ENCODE measurements at regions not wholly inside any gene's neighbourhood (a gene's known extent, or its start where the extent isn't known, plus 50 kb on each side); places are given as distances from the start of the nearest gene placed in this dataset.

DNA sequence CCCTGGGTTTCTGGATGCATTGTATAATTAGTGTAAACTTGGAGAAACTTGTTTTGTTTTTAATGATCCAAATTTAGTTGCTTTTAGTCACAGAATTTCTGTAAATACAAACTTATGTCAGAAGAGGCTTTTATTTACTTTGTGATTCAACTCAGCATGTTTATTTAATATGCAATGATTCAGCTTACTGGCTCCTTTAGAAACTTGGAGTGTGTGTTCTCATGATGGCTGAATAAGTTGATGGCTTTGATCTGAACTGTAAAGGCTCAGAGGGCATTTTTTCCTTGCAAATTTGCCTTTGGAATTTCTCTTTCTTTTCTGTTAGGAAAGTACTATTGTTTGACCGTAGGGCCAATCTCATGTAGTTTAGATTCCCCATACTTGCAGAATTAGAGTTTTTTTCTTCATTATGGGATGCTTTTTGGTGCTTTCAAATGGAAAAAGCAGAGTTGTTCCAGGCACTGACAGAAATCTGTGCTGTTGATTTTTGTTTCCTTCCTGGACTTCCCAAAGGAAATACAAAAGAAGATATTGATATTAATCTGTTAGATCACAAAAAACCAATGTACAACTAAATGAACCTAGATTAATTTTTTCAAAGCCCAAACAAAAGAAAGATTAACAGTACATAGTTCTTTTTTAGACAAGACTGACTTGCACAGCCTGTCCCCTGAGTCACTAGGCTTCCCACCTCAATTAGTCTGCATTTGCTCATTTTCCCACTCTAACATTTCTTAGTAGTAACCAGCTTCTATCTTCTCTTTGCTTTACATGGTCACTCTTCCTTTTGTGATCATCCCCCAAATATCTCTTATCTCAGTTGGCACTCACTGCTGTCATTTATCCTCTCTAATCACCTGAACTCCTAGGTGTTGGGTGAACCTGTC lies 96.8 kb upstream of the AGR3 start:
- peak; percentile 55 for DNase-seq (ENCODE audit: low read depth)

DNA sequence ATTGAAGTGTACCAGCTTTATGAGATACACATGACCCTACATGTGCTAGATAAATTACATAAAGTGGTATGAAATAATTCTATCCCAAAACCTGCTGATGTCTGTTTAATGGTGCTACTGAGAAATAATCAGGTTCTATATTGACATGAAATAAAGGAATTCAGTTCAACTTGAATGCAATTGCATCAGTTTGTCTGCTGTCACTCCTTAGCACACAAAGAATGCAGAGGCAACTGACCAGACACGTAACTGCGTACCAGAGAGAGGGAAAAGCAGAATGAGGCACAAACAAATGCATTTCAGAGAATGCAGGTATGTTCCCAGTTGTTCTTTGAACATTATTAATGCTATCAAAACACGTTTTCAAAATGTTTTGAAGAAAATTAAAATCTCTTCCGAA lies 98.8 kb upstream of the AGR3 start:
- no peak for DNase-seq (ENCODE audit: low read depth)

DNA sequence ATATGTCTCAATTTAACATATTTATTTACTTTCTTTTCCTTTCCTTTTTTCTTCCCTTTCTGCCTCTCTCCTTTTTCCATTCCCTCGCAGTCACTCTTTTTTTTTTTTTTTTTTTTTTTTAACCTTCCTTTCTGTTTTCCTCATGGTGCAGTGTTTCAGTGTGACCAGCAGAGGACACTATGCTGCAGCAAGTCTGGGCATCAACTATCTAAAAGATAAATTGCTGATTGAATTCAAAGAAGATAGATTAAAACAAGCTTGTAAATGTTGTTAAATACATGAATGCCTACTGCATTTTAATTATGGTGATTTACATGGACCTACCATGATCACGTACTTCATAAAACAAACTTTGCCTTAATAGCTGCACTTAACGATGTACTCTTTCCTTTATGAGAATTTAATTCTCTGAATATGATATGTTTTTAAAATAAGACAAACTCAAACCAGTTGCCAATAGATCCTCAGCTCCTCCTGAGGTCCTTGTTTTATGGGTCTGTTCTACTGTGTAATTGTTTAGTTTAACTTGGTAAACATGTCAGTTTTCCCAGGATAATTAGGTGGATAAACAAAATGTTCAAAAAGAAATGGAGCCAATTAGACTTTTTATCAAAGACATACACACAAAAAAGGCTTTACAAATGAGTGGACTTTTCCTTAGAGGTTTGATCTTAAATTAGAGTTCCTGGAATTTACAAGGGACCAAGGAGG lies 101.0 kb upstream of the AGR3 start:
- DNase-seq (ENCODE audit: low read depth): peak; percentile 53

DNA sequence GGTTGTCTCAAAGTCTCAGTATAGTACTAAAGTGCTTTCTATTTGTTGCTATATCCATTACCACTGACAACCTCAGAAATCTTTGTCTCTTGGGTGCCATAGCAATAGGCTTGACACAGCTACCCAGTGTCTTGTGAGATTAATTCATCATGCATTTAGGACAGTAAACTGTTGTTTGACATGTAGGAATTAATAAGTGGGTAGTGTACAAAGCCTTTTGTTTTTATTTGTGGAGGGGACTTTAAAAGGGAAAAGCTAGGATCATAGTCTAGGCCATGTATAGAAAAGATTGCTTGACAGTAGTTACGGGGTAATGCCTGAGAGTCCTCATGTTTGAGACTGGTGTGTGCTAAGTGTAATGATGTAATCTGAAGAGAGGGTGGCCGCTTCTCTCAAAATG lies 102.6 kb upstream of the AGR3 start:
- no peak for DNase-seq (ENCODE audit: low read depth)

DNA sequence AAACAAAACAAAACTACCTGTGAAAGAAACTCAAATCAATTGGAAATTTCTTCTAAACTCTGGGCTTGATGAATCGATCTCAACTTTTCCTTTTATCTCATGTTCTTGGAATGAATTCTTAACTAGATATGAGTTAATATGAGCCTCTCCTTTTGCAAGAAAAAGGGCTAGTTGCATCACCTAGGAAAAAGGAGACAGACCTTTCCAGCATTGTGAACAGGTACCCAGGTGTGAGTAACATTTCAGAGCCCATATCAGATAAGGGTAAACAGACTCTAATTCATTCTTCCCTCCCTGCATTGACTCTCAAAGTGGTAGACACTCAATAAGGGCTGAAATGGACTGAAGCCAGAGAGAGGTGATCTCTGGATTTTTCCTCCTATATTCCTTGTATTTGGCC lies 103.8 kb upstream of the AGR3 start:
- no peak for DNase-seq (ENCODE audit: low read depth)

DNA sequence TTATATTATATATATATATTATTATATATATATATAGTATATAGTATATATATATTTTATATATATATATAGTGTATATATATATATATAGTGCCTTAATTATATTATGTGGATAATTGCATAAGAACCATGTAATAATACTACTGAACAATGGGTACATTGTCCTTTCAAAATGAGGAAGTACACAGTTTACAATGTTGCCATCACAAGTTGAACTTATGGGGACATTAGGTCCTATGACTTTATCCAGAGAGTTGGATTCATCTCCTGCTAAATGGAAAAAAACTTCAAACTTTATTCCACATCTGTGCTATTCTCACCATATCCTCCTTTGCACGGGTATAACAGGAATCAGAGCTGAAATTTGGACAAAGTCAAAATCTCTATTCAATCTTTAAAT lies 105.0 kb upstream of the AGR3 start:
- no peak for DNase-seq (ENCODE audit: low read depth)

DNA sequence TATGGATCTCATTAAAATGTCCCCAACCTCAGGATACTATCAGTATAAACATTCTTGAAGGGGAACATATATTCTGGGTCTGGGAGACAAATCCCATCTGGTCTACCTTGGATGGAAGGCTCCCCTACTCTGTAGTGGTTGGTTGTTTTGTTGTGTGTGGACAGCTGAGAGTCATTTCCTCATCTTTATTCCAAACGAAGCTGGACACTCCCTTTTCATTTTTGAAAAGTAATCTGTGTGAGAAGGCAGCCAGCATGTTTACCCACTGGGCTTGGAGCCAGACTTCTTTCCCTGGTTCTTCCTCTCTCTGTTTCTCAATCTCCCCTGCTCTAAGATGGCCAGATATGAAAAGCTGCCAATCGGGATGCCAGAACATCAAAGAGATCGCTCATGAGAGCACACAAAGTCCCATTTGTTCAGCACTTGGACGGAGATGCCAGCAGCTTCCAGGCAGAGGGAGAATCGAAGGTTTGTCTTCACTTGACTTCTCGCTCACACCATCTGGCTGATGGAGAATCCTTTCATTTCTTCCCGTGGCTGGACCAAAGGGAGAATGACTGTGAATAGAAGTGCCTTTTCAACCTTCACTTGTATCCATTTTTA lies 108.1 kb upstream of the AGR3 start:
- peak; percentile 89 for DNase-seq (ENCODE audit: low read depth)

DNA sequence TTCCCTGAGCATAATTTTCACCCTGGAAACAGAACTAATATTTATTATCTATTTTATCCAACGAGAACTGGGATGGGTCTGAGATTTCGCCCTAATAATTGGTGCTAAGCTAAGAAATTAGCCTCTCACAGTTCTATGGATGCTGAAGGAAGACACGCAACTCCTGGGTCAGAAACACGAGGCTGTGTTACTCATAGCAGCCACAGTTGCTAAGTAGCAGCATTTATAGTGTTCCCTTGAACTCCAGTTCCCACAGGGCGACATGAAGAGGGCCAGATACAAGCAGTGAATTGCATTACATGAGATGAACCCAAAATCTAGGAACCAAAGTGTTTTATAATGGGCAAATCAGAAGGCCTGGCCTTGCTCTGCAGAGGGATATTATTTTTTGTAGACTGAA lies 109.8 kb upstream of the AGR3 start:
- no peak for DNase-seq (ENCODE audit: low read depth)

DNA sequence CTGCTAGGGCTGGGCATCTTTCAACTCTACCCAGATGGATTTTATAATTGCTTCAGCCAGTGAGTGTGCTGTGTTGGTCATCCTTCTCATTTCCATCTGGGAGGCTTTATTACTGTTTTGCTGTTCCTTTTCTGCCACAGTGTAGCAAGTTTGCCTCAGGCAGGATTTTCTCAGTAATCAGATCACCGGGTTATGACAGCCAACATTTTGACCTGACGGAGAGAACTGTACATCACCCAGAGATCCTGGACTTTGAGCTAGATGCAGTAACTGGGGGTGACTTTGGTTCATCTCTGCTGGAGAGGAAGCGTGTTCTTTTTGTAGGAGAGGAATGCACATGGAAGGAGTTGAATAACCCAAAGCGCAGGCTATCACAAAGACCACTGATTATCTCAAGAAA lies 111.8 kb upstream of the AGR3 start:
- no peak for DNase-seq (ENCODE audit: low read depth)

DNA sequence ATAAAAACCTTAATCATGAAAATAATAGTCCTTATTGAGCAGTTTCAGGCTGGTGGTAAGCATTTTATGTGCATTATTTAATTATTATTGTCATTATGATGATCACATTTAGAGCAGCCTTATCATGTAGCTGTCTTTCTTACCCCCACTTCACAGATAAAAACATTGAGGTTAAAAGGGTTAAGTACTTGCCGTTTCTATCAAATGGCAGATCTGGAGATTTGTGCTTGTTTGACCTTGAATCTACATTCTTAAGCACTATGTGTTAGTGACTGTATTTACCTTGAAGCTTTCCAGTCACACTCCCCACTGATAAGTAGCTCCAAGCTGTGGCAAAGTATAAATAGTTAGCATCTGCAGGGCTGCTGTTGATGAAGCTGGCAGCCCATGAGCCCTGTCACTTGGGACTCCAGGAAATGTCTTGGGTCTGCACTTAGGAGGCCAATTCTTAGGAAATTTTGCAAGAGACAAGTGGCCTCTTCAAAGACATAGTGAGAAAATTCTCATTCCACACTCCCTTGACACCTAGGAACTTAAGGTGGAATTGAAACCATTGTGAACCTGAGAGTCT lies 116.8 kb upstream of the AGR3 start:
- DNase-seq (ENCODE audit: low read depth): no peak

DNA sequence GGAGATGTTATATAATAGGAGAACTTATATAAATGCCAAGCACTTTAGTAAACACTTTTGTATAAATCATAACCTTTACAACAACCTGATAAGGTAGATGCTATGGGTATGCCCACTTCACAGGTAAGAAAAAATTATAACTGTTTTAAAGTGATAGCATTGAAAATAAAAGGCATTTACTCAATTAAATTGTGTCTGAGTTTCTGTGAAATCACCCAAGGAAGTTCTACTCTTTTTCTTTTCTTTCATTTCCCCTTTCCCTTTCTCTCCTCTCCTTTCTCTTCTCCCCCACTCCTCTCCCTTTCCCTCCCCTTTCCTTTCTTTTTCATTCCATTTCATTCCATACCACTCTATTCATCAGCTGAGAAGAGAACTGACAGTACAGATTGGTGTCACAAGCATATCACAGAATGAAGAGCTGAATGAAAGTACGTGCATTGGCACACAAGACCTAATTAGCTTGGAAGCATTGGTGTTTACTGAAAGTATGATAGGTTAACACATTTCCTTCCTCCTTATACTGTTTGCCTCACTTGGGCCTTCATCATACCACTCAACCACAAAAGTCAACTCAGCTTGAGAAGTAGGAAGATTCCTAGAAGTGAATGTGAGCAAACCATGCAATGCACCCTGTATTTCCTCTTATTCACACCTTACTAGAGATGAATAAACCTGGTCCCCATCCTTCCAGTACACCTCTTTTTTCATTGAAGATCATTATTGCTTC lies 117.9 kb upstream of the AGR3 start:
- DNase-seq (ENCODE audit: low read depth): no peak

DNA sequence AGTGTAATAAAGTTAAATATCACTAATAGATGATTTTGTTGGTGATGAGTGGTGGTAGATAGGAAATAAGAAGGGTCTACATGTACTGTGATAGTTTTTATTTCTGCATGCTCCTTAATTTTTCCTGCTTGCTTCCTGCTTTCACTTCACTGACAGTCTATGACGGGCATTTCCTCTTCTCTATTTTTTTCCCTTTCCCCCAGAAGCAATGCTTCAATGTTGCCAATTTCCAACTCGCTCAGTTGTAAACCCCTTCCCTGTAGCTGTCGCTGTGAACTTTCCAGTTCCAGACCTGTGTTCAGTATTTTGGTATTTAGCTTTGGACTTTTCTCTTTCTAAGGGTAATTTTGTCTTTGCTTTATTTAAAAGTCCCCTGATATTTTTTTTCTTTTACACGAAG lies 123.5 kb upstream of the AGR3 start:
- DNase-seq (ENCODE audit: low read depth): no peak

DNA sequence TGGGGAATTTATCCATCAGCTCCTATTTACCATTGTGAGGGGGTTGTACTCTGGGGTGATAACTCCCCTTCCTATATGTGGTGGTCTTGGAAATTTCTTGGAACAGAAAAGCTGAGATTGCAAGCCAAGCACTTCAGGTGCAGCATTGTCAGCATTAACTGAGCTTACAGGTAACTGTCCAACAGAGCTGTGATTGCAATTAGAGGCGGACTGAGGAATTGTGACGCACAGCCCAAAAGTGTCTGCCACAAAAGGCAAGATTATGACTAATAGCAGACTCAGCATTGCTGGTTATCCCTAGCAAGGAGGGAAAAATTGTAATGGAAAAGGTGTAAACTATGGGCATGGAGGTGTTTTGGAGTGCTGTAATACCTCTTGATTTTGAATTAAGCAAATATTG lies 126.1 kb upstream of the AGR3 start:
- peak; percentile 44 for DNase-seq (ENCODE audit: low read depth)

DNA sequence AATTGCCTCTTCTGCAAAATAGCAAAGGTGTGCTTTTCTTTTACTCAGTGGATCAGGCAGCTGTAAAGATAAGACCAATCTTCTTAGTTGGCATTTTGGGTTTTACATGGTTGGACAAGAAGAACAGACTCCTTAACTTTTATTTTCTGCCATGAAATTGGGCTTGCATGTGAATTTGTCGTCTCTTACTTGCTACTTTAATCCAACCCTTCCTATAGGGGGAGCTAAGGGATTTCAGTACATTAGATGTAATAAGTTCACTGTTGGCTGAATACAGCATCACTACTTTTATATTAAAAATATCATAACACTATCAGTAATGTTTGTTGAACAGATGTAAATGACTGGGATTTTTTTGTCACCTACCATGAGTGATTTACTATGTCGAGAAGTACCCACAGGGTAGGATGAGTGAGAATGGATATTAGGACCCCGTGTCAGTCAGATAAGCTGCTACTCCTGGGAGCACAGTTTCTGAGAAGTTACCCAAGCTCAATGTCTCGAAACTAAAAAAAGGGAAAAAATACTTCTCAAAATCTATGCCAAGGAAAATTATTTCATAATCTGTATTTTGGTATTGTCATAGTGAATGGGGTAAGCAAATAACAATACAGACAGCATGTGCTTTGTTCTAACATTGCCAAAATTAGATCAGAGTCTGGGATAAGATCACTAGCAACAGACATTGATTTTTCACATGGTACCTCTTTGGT lies 127.4 kb upstream of the AGR3 start:
- DNase-seq (ENCODE audit: low read depth): no peak

DNA sequence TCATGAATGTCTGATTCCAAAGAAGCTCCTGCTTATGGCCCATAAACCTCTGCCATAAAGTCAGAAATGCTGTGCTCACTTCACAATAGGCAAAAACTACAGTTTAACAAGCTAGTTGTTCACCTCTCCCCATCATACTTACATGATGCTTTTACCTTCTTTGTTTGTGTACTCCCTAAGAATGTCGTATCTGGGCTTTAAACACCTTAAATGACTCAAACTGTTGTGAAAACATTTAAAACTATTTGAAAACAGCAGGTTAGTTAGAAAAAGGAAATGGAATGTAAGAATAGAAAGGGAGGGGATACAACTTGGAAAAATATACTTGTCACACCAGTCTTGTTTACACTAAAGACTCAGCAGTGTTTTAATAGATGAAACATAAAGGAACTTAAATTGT lies 128.2 kb upstream of the AGR3 start:
- DNase-seq (ENCODE audit: low read depth): no peak

DNA sequence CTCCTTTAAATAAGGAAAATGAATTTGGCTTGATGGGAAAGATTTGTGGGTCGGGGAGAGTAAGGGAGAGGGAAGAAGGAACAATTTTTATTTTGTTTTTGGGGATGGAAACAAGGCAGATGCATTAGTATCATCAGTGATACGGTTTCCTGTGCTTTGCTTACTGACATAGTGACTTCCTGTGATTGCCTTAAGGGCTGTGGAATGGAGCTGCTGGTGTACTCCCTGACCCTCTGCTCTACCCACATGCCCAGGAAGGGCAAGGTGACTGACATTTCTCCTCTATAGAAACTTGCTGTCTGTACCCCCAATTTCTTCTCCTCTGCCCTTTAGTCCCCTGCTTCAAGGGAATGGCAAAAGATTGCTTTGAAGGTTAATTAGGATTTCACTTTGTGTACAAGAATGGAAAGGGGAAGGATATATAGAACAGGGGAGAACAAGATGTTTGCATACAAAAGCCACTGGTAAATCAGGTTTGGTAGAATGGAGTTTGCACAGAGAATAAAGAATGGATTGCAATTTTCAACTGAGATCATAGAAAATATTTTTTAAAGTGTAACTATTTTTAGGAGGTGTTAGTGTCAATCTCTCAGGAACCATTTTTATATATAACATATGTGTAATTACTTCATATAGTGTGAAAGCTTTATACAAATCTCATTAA lies 129.0 kb upstream of the AGR3 start:
- no peak for DNase-seq (ENCODE audit: low read depth)

DNA sequence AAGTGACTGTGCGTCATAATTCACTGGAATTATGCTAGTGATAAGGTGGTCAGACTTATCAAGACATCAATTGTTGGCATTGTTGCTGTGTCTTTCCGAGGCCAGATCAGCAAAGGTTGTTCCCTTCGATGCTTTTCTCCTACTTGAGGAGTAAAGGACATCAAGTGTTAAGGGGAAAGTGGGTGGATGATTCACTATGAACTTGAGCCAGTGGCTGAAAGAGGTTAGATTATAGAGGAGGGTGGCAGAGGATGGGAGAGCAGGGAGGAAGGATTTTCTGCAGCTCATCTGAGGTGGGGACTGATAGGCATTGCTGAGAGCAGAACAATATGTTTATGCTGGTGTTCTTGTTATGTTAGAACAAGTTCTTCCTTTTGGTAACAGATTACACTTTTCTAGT lies 131.4 kb upstream of the AGR3 start:
- no peak for DNase-seq (ENCODE audit: low read depth)

DNA sequence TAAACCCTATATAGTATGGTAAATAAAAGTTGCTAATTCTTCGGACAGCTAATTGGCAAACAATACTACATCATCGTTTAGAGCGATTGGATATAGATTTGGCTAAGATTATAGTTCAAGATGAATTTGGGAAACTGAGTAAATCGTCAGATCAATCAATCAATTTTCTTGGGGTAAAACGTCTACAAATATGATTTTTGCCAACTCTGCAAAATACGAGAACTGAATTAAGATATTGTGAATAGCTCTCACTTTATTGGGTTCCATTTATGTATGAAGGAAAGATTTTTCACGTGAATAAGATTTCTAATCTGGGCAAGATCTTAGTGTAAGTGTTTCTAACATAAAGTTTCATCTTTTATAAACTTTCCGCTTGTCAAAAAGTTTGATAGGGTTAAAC lies 132.9 kb upstream of the AGR3 start:
- DNase-seq (ENCODE audit: low read depth): no peak

DNA sequence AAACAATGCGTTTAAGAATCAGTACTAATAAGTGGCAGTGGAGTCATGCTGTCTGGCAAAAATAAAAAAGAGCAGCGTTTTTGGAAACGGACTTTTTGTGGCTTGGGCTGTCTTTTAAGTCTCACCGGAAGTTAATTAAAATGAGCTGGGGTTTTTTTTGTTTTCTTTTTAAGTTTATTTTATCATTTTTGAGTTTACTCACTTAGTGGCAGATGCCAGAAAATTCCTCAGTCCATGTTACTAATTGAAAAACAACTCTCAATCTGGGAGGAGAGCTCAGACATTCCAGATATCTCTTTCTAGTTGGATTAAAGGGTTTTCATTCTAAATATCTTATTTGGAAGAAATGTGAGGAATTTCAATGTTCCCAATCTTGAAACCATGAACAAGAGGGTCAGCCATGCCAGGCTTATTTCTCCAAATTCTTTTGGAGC lies 133.8 kb upstream of the AGR3 start:
- no peak for DNase-seq (ENCODE audit: low read depth)

DNA sequence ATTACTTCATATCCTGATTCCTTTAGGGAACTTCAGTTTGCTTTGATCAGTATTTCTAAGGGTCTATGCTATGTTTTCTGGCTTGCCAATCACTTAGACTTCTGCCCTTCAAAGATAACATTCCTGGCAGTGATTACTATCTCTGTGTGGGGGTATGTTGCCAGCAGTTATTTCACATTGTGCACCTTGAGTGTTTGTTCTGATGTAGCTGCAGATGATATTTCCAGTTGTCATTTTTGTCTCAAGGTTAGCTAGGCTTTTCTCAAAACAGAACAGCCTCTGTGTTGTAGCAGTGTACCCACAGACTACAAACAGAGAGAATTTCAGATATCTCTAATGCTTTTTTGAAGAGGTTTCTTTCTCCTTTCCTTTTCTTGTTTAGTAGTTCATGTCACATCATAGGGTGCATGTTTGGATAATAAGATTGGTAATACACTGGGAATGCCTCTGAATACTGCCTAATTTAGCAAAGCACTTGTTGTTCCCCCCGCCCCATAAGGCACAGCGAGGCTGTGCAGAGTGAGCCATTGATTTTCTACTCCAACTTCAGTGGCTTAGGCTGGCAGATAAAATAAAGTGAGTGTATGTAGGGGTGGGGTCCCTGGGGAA lies 134.7 kb upstream of the AGR3 start:
- no peak for DNase-seq (ENCODE audit: low read depth)

Data from HT1080 (cell line).